ENCODE measurements at regions not wholly inside any gene's neighbourhood (a gene's known extent, or its start where the extent isn't known, plus 50 kb on each side); places are given as distances from the start of the nearest gene placed in this dataset.

GRCh38 chr5:56487528-56488115 is 254.5 kb upstream of the ANKRD55 start:
- no peak for TF ChIP-seq CTCF (IDR thresholded peaks at IDR 0.05)
- H3K4me1 ChIP-seq (ENCODE audit: control insufficient read depth in 1 of 2, insufficient read depth in 1 of 2, low read depth in 1 of 2, low read length in 1 of 2), result peaks cover 7 to 8% of the 10 kb centered on the region in 2 experiments

GRCh38 chr5:56482363-56482762 is 249.2 kb upstream of the ANKRD55 start:
- peak overlapping the region; percentile 77 for H3K27ac ChIP-seq
- no peaks in the 10 kb centered on the region for H3K9me3 ChIP-seq
- peak overlapping the region; percentile 62 to 82 for H3K4me3 ChIP-seq (ENCODE audit: low read depth in 1 of 2, low read length in 1 of 2)
- H3K4me1 ChIP-seq (ENCODE audit: control insufficient read depth in 1 of 2, insufficient read depth in 1 of 2, low read depth in 1 of 2, low read length in 1 of 2), result peaks cover 30% of the 10 kb centered on the region in 2 experiments
- H3K36me3 ChIP-seq, result no peaks in the 10 kb centered on the region
- no peak for TF ChIP-seq CTCF (IDR thresholded peaks at IDR 0.05)
- peaks cover 45% of the 10 kb centered on the region for H3K27me3 ChIP-seq

More at GRCh38 chr5:56487528-56488115, 254.5 kb upstream of the ANKRD55 start:
- H3K36me3 ChIP-seq, result no peaks in the 10 kb centered on the region
- H3K4me3 ChIP-seq (ENCODE audit: low read depth in 1 of 2, low read length in 1 of 2), result no peak overlapping the region
- no peaks in the 10 kb centered on the region for H3K27me3 ChIP-seq
- H3K27ac ChIP-seq, result no peak overlapping the region
- no peaks in the 10 kb centered on the region for H3K9me3 ChIP-seq

- Histone ChIP-seq H3K36me3 (no peaks in the 10 kb centered on the region), H3K9me3 (no peaks in the 10 kb centered on the region), H3K4me1 (ENCODE audit: control insufficient read depth in 1 of 2, insufficient read depth in 1 of 2, low read depth in 1 of 2, low read length in 1 of 2) (peaks cover 30% of the 10 kb centered on the region in 2 experiments), H3K27ac (peak overlapping the region; percentile 77), H3K27me3 (peaks cover 47% of the 10 kb centered on the region), H3K4me3 (ENCODE audit: low read depth in 1 of 2, low read length in 1 of 2) (peak overlapping the region; percentile 62 to 82)
- TF ChIP-seq CTCF (IDR thresholded peaks at IDR 0.05), result no peak
Measured at GRCh38 chr5:56481428-56482357, 248.6 kb upstream of the ANKRD55 start.

- no peak for TF ChIP-seq CTCF (IDR thresholded peaks at IDR 0.05)
- Histone ChIP-seq H3K27ac (peak overlapping the region; percentile 77), H3K36me3 (no peaks in the 10 kb centered on the region), H3K9me3 (no peaks in the 10 kb centered on the region), H3K4me3 (ENCODE audit: low read depth in 1 of 2, low read length in 1 of 2) (peak overlapping the region; percentile 62 to 82), H3K27me3 (peaks cover 47% of the 10 kb centered on the region), H3K4me1 (ENCODE audit: control insufficient read depth in 1 of 2, insufficient read depth in 1 of 2, low read depth in 1 of 2, low read length in 1 of 2) (peaks cover 30% of the 10 kb centered on the region in 2 experiments)
Measured at GRCh38 chr5:56480705-56481427, 247.7 kb upstream of the ANKRD55 start.

- Histone ChIP-seq H3K36me3 (no peaks in the 10 kb centered on the region), H3K9me3 (no peaks in the 10 kb centered on the region), H3K27ac (peak overlapping the region; percentile 77), H3K4me1 (ENCODE audit: control insufficient read depth in 1 of 2, insufficient read depth in 1 of 2, low read depth in 1 of 2, low read length in 1 of 2) (peaks cover 30% of the 10 kb centered on the region in 2 experiments), H3K4me3 (ENCODE audit: low read depth in 1 of 2, low read length in 1 of 2) (peak overlapping the region; percentile 62 to 82), H3K27me3 (peaks cover 47% of the 10 kb centered on the region)
- TF ChIP-seq CTCF (IDR thresholded peaks at IDR 0.05), result no peak
Measured at GRCh38 chr5:56480078-56480704, 247.1 kb upstream of the ANKRD55 start.

Data from neutrophil (primary cell).